Karpas-422 (cell line): ENCODE measurements at regions not wholly inside any gene's neighbourhood (a gene's known extent, or its start where the extent isn't known, plus 50 kb on each side); places are given as distances from the start of the nearest gene placed in this dataset.

ENCODE experiments used
- DNase-seq: peaks from one replicate; pipeline ENCODE4 v3.0.0-alpha.2; 2015
- H2AFZ ChIP-seq: fragments of 200-600 bp; sonication (generic); 2 replicates; pipeline ENCODE4 v1.6.1; 2014; ENCODE audit warnings: antibody characterized with exemption, low read length, mixed read lengths
- H3K27ac ChIP-seq: fragments of 200-600 bp; sonication (generic); 2 replicates; pipeline ENCODE4 v1.5.1; 2014; ENCODE audit warnings: mild to moderate bottlenecking, low read length, moderate library complexity
- H3K27me3 ChIP-seq: fragments of 200-600 bp; sonication (generic); 2 replicates; pipeline ENCODE4 v1.6.1; 2014; ENCODE audit warnings: low read length, mixed read lengths
- H3K36me3 ChIP-seq: fragments of 200-600 bp; sonication (generic); 2 replicates; pipeline ENCODE4 v1.6.1; 2014; ENCODE audit warnings: low read length, mixed read lengths; ENCODE audit not compliant: insufficient read depth
- H3K4me1 ChIP-seq: fragments of 200-600 bp; sonication (generic); 2 replicates; pipeline ENCODE4 v1.6.1; 2014; ENCODE audit warnings: mild to moderate bottlenecking, low read length, mixed read lengths
- H3K4me2 ChIP-seq: fragments of 200-600 bp; sonication (generic); 2 replicates; pipeline ENCODE4 v1.6.1; 2014; ENCODE audit warnings: low read length, low read depth, mild to moderate bottlenecking; ENCODE audit not compliant: poor library complexity, severe bottlenecking
- H3K4me3 ChIP-seq: fragments of 200-600 bp; sonication (generic); 2 replicates; pipeline ENCODE4 v1.5.1; 2014; ENCODE audit warnings: mild to moderate bottlenecking, antibody characterized with exemption, low read length, mixed read lengths
- H3K79me2 ChIP-seq: fragments of 200-600 bp; sonication (generic); 2 replicates; pipeline ENCODE4 v1.6.1; 2014; ENCODE audit warnings: mild to moderate bottlenecking, low read length, mixed read lengths
- H3K9ac ChIP-seq: fragments of 200-600 bp; sonication (generic); 2 replicates; pipeline ENCODE4 v1.6.0; 2014; ENCODE audit warnings: low read length
- H3K9me2 ChIP-seq: fragments of 200-600 bp; sonication (generic), shearing (Covaris generic); replicated peaks from 2 replicates; pipeline ENCODE4 v1.6.0; 2014; ENCODE audit warnings: mild to moderate bottlenecking, low read length, moderate library complexity; ENCODE audit not compliant: insufficient read depth
- H3K9me3 ChIP-seq: fragments of 300-700, 200-600 bp; sonication (generic); 2 replicates; pipeline ENCODE4 v1.6.1; 2014; ENCODE audit warnings: low read length, mixed read lengths
- H4K20me1 ChIP-seq: fragments of 200-600 bp; sonication (generic); 2 replicates; pipeline ENCODE4 v1.6.1; 2014; ENCODE audit warnings: mild to moderate bottlenecking, antibody characterized with exemption, low read length, low read depth; ENCODE audit not compliant: insufficient read depth

DNA sequence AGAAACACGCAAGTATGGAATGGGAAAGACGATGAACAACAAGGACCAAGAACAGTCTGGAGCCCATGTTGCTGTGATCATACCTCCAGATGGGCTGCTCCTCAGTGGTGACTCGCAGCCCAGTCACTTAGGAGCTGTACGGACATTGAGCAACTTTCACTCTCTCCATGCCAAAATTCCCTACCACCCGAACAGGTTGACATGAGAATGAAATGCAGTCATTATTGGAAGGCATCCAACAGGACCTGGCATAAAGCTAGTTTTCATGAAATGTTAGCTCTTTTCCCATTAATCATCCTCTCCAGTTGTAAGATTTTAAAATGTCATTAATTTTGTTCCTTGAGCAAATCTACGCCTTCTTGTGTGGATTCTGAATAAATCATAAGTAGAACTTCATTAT, 82.7 kb upstream of the GPM6B start:
- H2AFZ ChIP-seq: no peak overlapping the region
- H3K9me3 ChIP-seq: no peaks in the 10 kb centered on the region
- H3K4me3 ChIP-seq: no peak overlapping the region

DNA sequence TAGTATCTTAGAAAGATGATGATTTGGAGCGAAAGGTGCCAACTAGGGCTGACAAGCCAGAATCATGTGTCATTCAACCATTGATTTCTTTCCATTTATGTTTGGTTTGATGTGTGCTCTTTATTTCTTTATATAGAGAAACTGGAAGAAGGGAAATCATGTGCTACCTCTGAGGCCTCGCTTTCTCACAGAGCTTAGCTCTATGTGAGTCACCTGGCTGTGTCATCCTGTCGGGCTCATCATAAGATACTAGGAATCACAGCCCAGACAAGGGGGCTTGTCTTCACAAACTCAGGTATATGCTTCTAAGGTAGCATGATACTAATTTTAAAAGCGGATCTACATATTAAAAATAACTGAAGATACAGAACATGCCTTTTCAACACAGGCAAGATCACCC, 81.7 kb upstream of the GPM6B start:
- no peaks in the 10 kb centered on the region for H4K20me1 ChIP-seq
- H3K9ac ChIP-seq: no peak overlapping the region
- H3K4me2 ChIP-seq: peak overlapping the region; percentile 26
- no peaks in the 10 kb centered on the region for H3K9me3 ChIP-seq
- H3K36me3 ChIP-seq: no peaks in the 10 kb centered on the region
- H3K27me3 ChIP-seq: no peaks in the 10 kb centered on the region
- H3K27ac ChIP-seq: no peak overlapping the region
- no peak overlapping the region for H3K4me3 ChIP-seq
- H3K9me2 ChIP-seq: no peaks in the 10 kb centered on the region
- DNase-seq: no peak
- H3K79me2 ChIP-seq: no peaks in the 10 kb centered on the region
- no peak overlapping the region; the same call in 1 of the 2 replicates for H2AFZ ChIP-seq
- H3K4me1 ChIP-seq: peaks cover 3% of the 10 kb centered on the region; the same call in 1 of the 2 replicates

More for the DNA sequence above, 82.7 kb upstream of the GPM6B start:
- Histone ChIP-seq H3K27ac (no peak overlapping the region), H3K79me2 (no peaks in the 10 kb centered on the region), H3K9me2 (no peaks in the 10 kb centered on the region), H3K36me3 (no peaks in the 10 kb centered on the region), H3K4me2 (no peak overlapping the region), H3K9ac (no peak overlapping the region), H4K20me1 (no peaks in the 10 kb centered on the region), H3K27me3 (no peaks in the 10 kb centered on the region), H3K4me1 (peaks cover 3% of the 10 kb centered on the region; the same call in 1 of the 2 replicates)
- no peak for DNase-seq

DNA sequence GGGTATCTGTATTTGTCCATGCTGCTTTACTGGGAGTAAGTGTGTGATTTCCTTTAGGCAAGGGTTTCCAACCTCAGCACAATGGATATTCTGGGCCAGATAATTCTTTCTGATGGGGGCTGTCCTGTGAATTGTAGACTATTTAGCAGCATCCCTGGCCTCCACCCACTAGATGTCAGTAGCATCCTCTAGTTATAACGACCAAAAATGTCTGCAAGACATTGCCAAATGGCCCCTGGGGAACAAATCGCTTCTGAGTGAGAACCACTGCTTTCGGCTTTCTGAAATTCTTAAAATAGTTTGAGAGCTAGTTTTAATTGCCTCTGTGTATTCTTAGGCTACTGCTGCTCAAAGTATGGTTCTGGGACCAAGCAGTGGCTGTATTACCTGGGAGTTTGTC, 81.2 kb upstream of the GPM6B start:
- Histone ChIP-seq H3K27me3 (no peaks in the 10 kb centered on the region), H2AFZ (no peak overlapping the region; the same call in 1 of the 2 replicates), H3K4me3 (no peak overlapping the region), H3K36me3 (no peaks in the 10 kb centered on the region), H3K4me2 (peak overlapping the region; percentile 26), H3K9ac (no peak overlapping the region), H4K20me1 (no peaks in the 10 kb centered on the region), H3K4me1 (peaks cover 3% of the 10 kb centered on the region; the same call in 1 of the 2 replicates), H3K9me2 (no peaks in the 10 kb centered on the region), H3K9me3 (no peaks in the 10 kb centered on the region), H3K79me2 (no peaks in the 10 kb centered on the region), H3K27ac (no peak overlapping the region)
- DNase-seq: peak; percentile 86

DNA sequence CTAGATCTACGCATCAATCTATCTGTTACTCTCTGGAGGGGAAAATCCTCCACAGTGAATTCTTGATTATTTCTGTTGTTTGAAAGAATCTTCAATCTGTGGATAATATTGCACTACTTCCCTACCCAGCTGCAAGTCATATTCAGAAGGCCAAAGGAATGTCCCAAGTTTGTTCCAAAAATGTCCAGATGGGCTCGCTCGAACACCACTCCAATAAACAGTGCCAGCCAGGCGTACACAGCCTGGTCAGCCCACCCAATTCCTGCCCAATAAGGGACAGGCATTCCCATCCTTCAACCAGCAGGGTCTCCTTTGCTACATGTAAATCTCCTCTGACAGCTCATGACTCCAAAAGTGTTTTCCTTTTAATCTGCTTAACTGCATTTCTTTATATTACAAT, 80.7 kb upstream of the GPM6B start:
- Histone ChIP-seq H2AFZ (no peak overlapping the region), H3K4me3 (no peak overlapping the region), H3K79me2 (no peaks in the 10 kb centered on the region), H3K27ac (no peak overlapping the region), H3K4me1 (peaks cover 3% of the 10 kb centered on the region; the same call in 1 of the 2 replicates), H4K20me1 (no peaks in the 10 kb centered on the region), H3K9me3 (no peaks in the 10 kb centered on the region), H3K36me3 (no peaks in the 10 kb centered on the region), H3K27me3 (no peaks in the 10 kb centered on the region), H3K4me2 (no peak overlapping the region), H3K9ac (no peak overlapping the region), H3K9me2 (no peaks in the 10 kb centered on the region)
- DNase-seq: no peak

DNA sequence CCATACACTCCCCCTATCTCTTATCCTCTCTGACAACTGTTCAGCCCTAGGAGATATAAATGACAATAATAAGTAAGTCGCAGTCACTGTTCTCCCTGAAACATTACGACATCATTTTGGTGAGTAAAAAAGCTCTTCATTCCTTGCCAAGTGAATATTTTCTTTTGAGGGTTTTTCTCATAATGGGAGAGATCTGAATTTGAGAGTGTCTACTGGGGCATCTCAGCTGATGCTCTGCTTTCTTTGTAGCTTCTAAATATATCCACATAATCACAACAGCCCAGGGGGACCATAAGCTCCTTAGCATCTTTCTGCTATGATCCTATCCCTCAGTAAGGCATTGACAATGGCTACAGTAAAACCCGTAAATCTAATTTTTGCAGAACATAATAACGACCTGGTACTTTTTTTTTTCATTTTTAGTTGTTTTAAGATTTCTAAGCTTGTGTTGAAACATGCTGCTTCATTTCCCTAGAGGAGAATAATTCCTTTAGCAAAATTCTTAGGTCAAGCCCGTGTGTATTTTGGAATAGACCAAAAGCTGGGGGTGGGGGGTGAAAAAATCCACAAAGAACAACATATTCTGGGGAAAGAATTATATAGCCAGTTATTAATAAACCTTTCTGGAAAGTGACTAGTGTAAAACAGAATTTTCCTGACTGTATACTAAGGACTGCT, 78.1 kb upstream of the GPM6B start:
- no peaks in the 10 kb centered on the region for H3K9me3 ChIP-seq
- H3K27ac ChIP-seq: no peak overlapping the region
- H2AFZ ChIP-seq: no peak overlapping the region
- H3K4me1 ChIP-seq: peaks cover 11% of the 10 kb centered on the region
- no peak for DNase-seq
- no peaks in the 10 kb centered on the region for H3K79me2 ChIP-seq
- H4K20me1 ChIP-seq: no peaks in the 10 kb centered on the region
- H3K4me2 ChIP-seq: no peak overlapping the region
- no peak overlapping the region for H3K9ac ChIP-seq
- no peaks in the 10 kb centered on the region for H3K27me3 ChIP-seq
- no peaks in the 10 kb centered on the region for H3K36me3 ChIP-seq
- no peak overlapping the region for H3K4me3 ChIP-seq
- H3K9me2 ChIP-seq: no peaks in the 10 kb centered on the region

DNA sequence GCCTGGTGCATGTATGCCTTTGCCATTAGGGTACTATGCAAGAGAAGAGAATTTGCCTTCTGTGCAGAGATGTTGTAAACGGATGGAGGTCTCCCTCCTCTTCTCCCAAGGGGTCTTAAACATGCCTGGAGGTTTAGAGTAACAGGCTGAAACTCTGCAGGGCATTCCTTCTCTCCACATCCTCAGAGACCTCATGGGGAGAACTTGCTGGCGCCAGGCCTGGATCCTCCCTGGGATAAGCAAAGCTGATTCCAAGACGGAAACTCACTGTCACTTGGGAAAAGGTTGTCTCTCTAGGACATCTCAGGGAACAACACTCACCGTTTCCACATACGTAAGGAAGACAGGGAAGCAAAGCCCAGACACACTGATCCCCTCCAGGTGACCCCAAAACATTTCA, 76.9 kb upstream of the GPM6B start:
- no peak for DNase-seq
- Histone ChIP-seq H3K4me1 (peaks cover 11% of the 10 kb centered on the region), H3K9ac (no peak overlapping the region), H3K9me2 (no peaks in the 10 kb centered on the region), H4K20me1 (no peaks in the 10 kb centered on the region), H3K36me3 (no peaks in the 10 kb centered on the region), H3K9me3 (no peaks in the 10 kb centered on the region), H3K4me3 (no peak overlapping the region), H2AFZ (no peak overlapping the region), H3K79me2 (no peaks in the 10 kb centered on the region), H3K4me2 (no peak overlapping the region), H3K27ac (no peak overlapping the region), H3K27me3 (no peaks in the 10 kb centered on the region)

DNA sequence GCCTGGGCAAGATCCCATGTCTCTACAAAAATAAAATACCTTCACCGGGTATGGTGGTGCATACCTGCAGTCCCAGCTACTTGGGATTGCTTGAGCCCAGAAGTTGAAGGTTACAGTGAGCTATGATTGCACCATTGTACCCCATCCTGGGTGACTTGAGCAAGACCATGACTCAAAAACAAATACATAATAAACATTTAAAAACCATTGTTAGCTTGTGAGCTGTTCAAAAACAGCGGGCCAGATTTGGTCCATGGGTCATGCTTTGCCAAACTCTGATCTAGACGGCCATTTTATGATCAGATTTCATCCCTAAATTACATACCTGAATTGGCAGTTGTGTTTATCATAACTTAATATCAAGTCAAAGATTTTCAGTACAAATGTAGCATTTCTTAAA, 76.0 kb upstream of the GPM6B start:
- Histone ChIP-seq H4K20me1 (no peaks in the 10 kb centered on the region), H3K9ac (no peak overlapping the region), H3K4me3 (no peak overlapping the region), H3K36me3 (no peaks in the 10 kb centered on the region), H3K4me1 (peaks cover 8% of the 10 kb centered on the region), H3K9me3 (no peaks in the 10 kb centered on the region), H2AFZ (no peak overlapping the region), H3K79me2 (no peaks in the 10 kb centered on the region), H3K4me2 (no peak overlapping the region), H3K27ac (no peak overlapping the region), H3K9me2 (no peaks in the 10 kb centered on the region), H3K27me3 (no peaks in the 10 kb centered on the region)
- no peak for DNase-seq

DNA sequence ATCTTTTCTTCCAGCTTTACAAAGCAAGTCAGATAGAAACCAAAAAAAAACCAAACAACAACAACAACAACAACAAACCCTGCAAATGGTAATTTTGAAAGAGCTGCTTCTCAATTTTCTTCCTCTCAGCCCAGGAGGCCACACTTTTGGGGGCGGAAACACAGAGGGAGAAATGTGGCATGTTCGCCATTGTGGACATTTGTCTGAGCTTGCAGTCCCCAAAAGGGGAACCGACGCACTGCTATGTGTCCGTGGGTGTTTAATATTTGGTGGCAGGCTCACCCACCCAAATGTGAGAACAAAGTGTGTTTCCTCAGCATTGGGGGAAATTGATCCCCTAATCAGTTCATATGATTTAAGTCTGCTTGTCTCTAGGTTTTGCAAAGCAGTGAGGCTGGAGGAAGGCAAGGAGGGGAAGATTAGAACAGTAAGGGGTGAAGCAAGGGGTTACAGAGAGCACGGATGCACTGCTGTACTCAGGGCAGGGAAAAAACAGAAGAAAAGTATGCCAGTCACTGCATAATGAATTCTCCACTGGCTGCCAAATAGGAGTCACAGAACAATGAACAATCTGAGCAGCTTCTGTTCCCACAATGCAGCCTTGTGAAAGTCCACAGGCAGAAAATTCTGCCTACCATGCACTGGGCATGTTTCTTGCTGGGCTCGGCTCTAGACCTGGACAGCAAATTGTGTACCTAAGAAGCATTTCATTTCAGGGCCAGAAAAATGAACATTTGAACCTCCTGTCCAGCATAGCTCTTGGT, 74.7 kb upstream of the GPM6B start:
- Histone ChIP-seq H3K9ac (no peak overlapping the region), H3K4me3 (no peak overlapping the region), H3K4me1 (peaks cover 8% of the 10 kb centered on the region), H3K9me2 (no peaks in the 10 kb centered on the region), H4K20me1 (no peaks in the 10 kb centered on the region), H3K36me3 (no peaks in the 10 kb centered on the region), H3K27ac (no peak overlapping the region), H3K4me2 (no peak overlapping the region), H3K79me2 (no peaks in the 10 kb centered on the region), H3K9me3 (no peaks in the 10 kb centered on the region), H2AFZ (0 out of 2 replicates have a peak overlapping the region, but pooled peaks have one; percentile 29), H3K27me3 (no peaks in the 10 kb centered on the region)
- no peak for DNase-seq
